ENCODE measurements at regions not wholly inside any gene's neighbourhood (a gene's known extent, or its start where the extent isn't known, plus 50 kb on each side); places are given as distances from the start of the nearest gene placed in this dataset.
"Not testable (repeated sequence)": the region's sequence is repeated elsewhere in the genome, so short reads cannot be mapped to it uniquely, and the experiment has no call there.

GRCh38 chr6:814378-815347 is 121.7 kb upstream of the EXOC2 start:
- no peak for DNase-seq (ENCODE audit: low spot score)

- no peak for DNase-seq (ENCODE audit: low spot score)
Measured at GRCh38 chr6:811831-812230, 118.9 kb upstream of the EXOC2 start.

GRCh38 chr6:811191-811590 is 118.3 kb upstream of the EXOC2 start:
- no peak for DNase-seq (ENCODE audit: low spot score)

- DNase-seq (ENCODE audit: low spot score), result peak; percentile 5
Measured at GRCh38 chr6:804771-805170, 111.8 kb upstream of the EXOC2 start.

GRCh38 chr6:804317-804716 is 111.4 kb upstream of the EXOC2 start:
- DNase-seq (ENCODE audit: low spot score), result no peak

GRCh38 chr6:803191-803977 is 110.4 kb upstream of the EXOC2 start:
- DNase-seq (ENCODE audit: low spot score), result no peak

GRCh38 chr6:802701-803100 is 109.8 kb upstream of the EXOC2 start:
- DNase-seq (ENCODE audit: low spot score), result no peak

GRCh38 chr6:802223-802622 is 109.3 kb upstream of the EXOC2 start:
- DNase-seq (ENCODE audit: low spot score), result not testable (repeated sequence)

GRCh38 chr6:799769-800168 is 106.8 kb upstream of the EXOC2 start:
- DNase-seq (ENCODE audit: low spot score), result no peak

GRCh38 chr6:797479-798077 is 104.6 kb upstream of the EXOC2 start:
- peak; percentile 38 for DNase-seq (ENCODE audit: low spot score)

GRCh38 chr6:795046-795685 is 102.2 kb upstream of the EXOC2 start:
- DNase-seq (ENCODE audit: low spot score), result no peak

- DNase-seq (ENCODE audit: low spot score), result no peak
Measured at GRCh38 chr6:793261-793660, 100.3 kb upstream of the EXOC2 start.

- DNase-seq (ENCODE audit: low spot score), result no peak
Measured at GRCh38 chr6:792662-793061, 99.7 kb upstream of the EXOC2 start.

GRCh38 chr6:788058-788457 is 95.1 kb upstream of the EXOC2 start:
- DNase-seq (ENCODE audit: low spot score), result no peak

GRCh38 chr6:786946-787763 is 94.2 kb upstream of the EXOC2 start:
- DNase-seq (ENCODE audit: low spot score), result no peak

- DNase-seq (ENCODE audit: low spot score), result no peak
Measured at GRCh38 chr6:783966-784735, 91.2 kb upstream of the EXOC2 start.

- DNase-seq (ENCODE audit: low spot score), result no peak
Measured at GRCh38 chr6:782141-782540, 89.2 kb upstream of the EXOC2 start.

- DNase-seq (ENCODE audit: low spot score), result no peak
Measured at GRCh38 chr6:781350-781961, 88.5 kb upstream of the EXOC2 start.

- DNase-seq (ENCODE audit: low spot score), result no peak
Measured at GRCh38 chr6:780706-781105, 87.8 kb upstream of the EXOC2 start.

- DNase-seq (ENCODE audit: low spot score), result no peak
Measured at GRCh38 chr6:776951-777350, 84.0 kb upstream of the EXOC2 start.

All from globus pallidus (tissue), 1 donor.